HG02588 (cell line): ENCODE measurements at regions not wholly inside any gene's neighbourhood (a gene's known extent, or its start where the extent isn't known, plus 50 kb on each side); places are given as distances from the start of the nearest gene placed in this dataset.

Experiments
- ATAC-seq: cut with Tn5 transposase; IDR thresholded peaks from one replicate; pipeline ENCODE4 v1.9.1; 2021; ENCODE audit warnings: mild to moderate bottlenecking, moderate library complexity; ENCODE audit not compliant: unreplicated experiment

DNA sequence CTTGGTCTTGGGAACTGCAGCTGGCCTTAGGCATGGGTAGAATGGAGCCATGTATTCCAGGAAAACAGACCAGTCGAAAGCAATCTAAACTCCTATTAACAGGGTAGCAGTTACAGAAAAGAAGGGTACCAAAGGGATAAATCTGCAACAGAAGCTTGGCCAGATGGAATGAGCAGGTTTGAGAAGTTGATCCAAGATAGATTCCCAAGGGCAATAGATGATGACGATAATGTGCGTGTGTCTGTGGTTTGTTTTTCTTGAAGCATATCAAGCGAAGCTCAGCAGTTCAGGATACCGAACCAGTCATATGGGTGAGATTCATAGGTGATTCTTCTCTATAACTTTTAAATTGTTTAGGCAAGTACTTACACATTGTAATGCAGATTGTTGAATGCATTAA lies 203.8 kb upstream of the SEMA6D start:
- no peak for ATAC-seq

DNA sequence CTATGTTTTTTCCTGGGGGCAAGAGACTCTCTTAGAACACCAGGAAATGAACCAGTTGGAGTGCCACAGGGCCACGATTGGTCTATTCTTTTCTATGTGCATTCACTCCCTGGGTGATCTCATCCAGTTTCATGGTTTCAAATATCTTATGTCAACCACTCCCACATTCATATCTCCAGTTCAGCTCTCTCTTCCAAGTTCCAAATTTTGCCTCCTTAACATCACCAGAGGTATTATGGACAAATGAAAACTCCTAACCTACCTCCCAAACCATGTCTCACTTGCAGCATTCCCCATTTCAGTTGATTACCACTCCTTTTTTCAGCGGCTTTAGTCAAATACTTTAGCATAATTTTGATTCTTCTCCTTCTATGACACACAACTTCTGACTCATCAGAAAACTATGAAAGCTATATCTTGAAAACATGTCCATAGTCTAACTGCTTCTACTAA lies 203.1 kb upstream of the SEMA6D start:
- no peak for ATAC-seq

DNA sequence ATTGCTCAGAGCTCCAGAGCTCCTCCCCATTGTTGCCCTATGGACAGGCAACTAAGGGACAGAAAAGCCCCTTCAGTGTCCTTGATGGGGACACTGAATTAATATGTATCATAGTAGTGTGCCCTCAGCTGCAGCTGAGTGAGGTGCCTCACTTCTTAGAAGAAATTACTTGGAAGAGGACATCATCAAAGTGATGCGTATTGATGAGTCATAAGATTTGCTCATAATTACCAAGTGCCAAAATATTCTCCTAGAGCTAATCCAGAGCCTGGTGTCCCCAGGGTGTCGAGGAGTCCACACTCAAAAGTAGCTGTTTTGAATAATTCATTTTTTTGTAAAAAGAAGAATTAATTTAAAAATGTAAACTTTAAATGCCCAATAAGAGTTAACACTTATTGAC lies 200.7 kb upstream of the SEMA6D start:
- no peak for ATAC-seq

DNA sequence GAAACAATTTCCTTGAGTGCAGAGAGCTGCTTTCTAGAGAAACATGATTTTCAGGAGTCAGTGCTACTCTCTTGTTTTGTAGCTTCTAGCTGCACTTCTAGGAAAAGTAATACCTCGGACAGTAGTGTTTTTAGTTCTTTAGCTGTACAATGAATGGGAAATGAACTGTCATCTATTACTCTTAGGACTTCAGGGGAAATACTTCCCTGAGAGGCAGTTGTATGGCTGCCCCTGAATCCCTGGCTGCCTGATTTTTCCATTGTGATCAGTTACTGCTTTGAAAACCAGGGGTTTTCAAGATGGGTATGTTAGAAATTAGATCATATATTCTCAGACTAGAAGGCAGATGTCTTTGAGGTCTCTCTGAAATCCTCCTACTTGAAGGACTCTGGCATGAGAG lies 200.3 kb upstream of the SEMA6D start:
- ATAC-seq: no peak

DNA sequence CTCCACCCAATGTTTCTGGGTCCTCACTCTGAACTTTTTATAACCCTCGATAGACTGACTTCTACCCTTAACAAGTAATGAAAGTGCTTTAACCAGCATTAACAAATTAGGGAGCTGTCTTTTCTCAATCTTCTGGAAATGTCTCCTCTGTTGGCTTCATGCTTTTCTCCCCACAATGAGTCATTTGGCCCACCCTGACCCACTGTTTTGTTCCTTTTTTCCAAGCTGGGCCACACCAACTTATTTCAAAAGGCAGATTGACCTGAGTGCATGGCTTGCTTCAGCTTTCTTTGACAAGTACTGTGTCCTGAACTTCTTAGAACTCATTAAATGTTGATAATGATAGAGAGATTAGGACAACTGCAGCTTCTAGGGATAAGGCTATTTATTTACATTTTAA lies 199.6 kb upstream of the SEMA6D start:
- ATAC-seq: no peak

DNA sequence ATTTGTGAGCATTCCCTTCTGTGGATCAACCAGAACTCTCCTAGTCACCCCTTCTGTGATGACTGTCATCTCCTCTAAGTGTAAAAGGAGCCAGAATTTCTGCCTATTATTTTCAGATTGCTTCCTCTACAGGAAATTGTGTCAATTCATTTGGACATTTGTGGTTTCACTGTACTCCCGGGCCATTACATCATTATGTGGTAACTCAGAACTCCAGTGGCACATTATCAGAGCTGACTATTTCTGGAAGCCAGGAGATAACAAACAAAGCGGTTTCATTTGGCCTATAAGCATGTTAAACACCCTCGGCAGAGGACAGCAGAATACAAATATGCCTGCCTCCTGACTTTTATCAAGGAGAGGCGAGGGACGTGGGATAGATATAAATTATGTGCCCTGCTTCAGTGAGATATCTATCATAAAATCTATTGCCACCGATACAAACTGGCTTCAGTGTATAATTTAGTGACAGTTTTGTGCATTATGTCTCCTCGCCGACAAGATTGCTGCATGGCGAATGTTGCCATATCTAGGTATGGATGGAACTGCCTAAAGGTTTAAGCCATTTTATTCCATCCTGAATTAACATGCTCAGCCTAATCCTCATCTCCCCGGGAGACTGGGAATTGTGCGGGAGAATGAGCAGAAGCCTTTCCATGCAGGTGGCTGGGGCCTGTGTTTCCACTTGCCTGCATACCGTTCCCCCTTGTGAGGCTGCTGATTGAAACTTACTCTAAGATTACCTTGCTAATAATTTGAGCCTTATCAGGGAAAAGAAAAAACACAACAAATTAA lies 193.4 kb upstream of the SEMA6D start:
- no peak for ATAC-seq

DNA sequence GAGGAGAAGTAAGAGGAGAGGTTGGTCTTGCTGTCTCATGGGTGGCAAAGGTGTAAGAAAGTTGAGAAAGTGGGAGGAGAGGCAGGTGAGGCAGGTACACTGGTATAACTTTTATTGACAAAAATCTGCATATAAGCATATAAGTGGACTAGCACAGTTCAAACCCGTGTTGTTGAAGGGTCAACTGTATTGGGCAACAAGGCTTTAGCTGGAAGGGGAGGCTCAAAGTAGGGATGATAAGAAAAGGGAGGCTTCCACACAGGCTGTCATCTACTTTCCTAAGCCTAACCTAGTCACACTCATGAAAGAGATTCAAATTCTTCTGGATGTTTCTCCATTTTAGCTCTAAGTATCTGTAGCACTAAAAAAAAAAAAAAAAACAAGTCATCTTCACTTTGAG lies 188.1 kb upstream of the SEMA6D start:
- ATAC-seq: no peak

DNA sequence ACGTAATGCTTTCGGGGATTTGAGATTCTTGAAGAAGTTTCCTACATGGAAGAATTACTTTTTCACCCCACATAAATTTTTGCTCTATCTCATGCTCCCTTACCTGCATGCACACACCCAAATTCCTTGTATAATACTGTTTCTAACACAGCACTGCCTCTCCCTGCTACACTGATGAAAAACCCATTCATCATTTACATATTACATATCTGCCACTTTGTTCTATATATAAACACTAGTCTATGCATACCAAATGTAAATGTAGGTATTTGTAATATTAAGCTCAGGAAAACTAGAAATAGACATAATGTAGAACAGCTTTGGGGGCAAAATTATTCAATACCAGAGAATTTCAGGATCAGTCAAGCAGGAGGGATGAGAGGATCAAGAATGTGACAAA lies 182.6 kb upstream of the SEMA6D start:
- no peak for ATAC-seq

DNA sequence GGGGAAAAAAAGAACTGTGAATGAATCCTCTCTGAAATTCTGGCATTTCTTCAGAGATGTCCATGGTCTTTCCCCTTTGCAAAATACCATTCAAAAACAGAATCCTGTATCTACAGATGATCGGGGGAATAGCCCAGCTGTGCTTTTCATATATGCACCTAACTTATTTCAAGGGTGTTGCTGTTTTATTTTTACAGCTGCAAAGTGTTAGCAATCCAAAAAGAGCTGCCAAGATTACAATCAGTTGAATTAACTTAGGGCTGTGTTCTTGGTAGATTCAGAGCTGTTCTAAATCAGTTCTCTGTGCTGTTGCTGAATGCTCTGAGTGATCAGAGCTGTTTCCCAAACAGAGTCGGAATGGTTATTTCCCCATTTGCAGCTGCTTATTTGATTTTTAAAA lies 175.7 kb upstream of the SEMA6D start:
- no peak for ATAC-seq

DNA sequence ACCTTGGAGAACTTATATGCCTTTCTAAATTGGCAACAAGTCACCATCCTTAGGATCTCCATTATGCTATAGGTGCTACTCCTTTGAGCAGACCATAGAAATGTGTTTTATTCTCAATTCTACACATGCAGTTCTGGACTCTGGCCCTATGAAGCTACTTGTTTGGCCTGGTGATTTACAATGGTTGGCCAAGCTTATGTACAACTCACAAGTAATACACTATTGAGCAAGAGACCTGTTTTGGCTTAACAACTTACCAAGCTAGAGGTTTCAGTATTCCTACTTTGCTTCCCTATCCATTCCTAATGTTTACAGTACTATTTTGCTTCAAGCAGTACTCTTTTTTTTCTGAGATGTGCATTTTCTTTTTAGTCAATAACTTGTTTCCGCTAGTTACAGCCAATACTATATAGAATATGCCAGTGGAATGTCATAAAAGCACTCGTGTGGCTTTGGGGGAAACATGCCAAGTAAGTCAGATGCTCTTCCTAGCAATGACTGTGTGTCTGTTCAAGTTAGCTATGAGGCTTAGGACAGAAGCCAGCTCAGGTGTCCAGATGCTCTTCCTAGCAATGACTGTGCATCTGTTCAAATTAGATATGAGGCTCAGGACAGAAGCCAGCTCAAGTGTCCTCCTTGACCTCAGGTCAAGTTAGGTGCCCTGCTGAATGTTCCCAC lies 174.9 kb upstream of the SEMA6D start:
- ATAC-seq: no peak

DNA sequence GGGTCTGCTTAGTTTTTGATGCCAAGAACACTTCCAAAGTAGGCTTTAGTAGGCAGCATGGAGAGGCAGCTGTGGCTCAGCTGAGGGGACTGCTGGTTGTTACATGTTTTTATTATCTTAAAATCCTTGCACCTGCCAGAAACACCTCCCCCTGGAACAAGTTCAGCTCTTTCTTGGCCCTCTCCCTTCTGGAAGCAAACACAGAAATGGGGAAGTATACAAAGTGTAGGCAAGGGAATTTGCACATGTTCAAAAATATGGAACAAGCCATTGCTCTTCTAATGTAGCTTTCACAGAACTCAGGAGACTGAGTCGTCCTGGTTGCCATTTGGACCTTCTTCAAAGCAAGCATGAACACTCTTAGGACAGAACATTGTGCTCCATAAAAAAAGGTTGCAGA lies 169.1 kb upstream of the SEMA6D start:
- ATAC-seq: no peak

DNA sequence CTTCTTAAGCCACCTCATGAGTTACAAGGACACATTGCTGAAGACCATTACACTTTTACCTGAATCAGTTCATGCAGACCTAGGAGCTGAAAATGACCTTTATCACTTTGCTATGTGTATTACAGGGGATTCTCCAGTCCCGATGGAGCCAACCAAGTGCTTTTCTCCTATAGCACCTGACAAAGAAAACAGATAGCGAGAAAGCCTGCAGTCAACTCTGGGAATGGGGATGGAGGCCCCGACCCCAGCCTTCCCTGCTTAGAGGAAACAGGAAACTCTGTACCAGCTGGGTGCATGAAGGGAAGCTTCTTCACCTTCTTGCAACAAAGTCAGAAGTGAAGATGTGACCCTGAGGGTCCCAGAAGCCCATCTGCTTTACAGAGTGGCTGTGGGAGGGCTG lies 168.3 kb upstream of the SEMA6D start:
- ATAC-seq: no peak

DNA sequence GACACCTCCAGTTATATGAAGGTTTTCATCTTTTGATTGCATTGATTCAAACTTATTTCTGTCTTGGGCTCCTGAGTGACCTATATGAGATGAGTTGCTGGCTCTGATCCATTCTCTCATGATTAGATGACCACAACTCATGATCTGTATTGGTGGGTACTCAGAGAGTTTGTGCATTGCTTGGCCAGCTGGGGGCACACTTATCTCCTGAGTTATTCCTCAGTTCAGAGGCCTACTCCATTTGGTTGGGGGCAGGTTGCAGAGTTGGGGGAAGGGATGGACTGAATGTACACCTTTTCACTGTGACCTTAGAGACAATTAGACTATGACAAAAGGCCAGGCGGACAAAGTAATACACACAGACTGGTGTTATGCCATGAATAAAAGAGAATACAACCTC lies 166.2 kb upstream of the SEMA6D start:
- ATAC-seq: no peak

DNA sequence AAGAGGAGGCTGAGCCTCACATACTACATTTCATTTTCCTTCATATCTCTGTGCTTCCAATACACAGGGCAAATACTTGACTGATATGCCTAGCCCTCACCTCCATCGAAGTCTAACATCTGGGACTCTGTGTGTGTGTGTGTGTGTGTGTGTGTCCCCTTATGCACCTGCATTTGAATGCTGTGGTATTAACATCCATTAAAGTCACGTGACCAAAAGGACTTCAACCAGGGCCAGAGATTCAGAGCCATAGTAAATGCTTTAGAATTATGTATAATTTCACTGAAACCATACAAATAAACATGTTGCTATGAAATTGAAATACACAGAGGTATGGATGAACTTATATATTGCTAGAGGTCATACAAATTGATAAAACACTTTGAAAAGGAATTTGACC lies 165.8 kb upstream of the SEMA6D start:
- ATAC-seq: no peak

DNA sequence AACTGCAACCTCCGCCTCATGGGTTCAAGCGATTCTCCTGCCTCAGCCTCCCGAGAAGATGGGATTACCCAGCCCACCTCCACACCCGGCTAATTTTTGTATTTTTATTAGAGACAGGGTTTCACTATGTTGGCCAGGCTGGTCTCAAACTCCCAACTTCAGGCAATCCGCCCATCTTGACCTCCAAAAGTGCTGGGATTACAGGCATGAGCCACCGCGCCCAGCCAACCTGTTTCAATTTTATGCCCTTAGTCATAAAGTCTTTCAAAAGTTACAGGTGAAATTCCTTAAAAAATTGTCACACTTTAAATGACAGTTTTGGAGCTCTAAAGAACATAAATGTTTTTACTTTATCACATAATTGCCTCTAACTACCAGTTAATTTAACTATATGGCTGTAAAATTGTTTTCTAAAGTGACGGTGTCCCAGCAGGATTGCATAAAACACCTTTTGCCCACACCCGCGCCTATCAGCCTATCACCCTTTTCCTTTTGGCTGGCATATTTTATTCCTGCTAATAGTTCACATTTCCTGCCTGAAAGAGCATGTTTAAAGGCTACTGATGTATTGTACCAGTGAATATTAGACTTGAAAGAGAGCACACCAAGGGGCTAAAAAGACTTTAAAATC lies 164.2 kb upstream of the SEMA6D start:
- no peak for ATAC-seq

DNA sequence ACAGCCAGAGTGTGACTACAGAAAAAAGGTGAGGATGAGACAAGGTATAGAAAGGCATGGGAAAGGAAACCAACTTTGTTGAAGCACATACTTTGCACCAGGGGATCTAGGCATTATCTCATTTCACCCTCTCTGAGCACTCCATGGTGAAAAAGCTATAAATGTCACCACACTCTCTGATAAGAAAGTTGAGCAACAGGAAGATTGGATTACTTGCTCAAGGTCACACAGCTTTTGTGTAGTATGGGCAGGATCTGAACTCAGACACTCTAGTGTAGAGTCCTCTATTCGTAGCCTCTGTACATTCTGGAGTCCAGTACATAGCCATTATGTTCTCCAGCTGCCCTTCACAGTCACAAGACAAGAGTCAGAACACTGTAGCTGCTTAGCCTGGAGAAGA lies 163.4 kb upstream of the SEMA6D start:
- ATAC-seq: no peak

DNA sequence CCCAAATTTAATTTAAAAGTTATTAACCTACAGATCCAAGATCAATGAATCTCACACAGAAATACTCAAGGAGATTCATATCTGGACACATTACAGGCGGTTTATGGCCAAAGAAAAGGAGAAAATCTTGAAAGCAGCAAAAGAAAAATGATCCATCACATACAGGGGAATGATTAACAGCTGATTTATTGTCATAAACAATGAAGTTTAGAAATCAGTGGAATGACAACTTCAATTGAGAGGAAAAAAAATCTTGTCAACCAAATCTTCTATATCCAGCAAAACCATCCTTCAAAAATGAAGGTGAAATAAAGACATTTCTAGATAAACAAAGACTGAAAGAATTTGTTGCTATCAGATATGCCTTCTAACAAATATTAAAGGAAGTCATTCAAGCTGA lies 156.2 kb upstream of the SEMA6D start:
- ATAC-seq: no peak

DNA sequence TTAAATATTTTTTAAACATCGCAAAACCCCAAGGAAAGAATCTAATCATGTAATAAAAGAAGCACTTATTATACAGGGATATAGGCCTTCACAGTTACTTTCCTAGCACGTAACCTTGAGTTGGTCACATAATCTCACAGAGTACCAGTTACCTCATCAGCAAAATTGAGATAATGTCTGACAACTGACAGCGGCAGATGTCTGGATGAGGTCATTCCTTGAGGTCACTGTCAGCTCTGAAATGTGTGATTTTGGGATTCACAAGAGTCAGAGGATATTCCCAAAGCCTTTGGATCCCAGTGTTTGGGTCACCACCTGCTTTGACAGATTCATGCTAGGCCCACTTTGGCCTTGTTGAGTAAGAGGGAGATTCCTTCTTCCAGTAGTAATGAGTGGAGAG lies 151.4 kb upstream of the SEMA6D start:
- ATAC-seq: no peak

DNA sequence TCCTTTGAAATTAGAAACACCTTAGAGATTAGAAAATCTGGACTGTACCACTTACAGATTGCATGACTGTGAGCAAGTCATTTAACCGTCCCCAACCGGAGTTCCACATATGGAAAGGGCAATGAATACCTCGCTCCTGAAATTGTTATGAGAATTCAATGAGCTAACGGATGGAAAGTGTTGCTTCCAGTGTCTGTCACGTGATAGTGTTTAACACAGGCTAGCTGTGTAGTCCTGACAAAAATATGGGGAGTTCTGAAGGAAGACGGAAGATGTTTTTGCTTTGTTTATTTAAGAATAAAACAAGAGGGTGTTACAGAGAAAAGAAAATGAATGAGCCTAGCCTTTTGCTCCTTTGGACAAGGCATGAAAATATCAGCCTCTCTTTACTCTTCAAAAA lies 150.7 kb upstream of the SEMA6D start:
- ATAC-seq: no peak

DNA sequence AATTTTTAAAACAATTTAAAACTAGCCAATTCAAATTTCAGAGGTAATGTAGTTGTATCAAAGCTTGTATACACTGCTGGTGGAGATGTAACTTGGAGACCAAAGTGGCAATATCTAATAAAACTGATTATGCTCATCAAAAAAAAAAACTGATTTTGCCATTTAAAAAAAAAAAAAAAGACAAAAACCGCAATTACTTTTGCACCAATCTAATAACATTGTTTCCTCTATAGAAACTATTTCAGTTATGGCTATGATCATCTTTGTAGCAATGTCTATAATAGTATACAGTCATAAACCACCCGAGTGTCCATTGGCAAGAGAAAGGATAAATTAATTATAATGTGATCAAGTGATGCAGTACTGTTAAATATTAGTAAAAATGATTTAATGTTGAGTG lies 149.3 kb upstream of the SEMA6D start:
- no peak for ATAC-seq

DNA sequence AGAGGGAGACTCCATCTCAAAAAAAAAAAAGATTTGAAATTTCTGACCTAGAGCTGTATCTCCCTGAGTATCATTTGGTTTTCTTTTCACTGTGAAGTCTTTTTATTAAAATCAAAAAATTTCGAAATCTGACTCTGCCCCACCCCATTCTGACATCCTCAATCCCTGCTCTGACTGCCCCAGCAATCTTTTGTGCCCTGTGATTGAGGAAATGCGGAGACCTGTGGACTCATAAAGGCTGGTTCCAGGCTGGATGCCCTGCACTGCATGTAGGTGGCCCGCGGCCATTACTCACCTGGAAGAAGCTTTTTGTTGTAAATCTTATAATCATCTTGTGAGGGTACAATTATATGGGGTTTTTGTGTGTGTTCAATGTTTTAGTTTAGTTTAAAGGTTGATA lies 147.3 kb upstream of the SEMA6D start:
- ATAC-seq: no peak

DNA sequence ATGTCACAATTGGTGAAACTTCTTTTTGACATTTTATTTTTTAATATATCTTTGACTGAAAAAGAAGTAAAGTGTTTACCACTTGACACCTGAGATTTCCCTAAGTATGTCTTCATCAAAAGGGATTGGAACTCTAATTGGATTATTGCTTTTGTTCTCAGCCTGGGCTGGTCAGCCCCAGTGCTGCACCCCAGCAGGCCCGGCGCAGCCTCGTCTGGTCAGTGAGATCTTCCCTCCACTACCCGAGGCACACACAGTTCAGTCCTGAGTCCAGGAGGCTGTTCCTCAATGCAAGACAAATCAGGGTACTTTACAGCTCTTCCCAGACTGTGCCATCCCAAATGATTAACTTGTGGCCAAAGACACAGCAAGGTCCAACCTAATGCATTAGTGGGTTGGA lies 146.9 kb upstream of the SEMA6D start:
- no peak for ATAC-seq
